ENCODE measurements at regions not wholly inside any gene's neighbourhood (a gene's known extent, or its start where the extent isn't known, plus 50 kb on each side); places are given as distances from the start of the nearest gene placed in this dataset.

- no peak for DNase-seq
Measured at GRCh38 chr6:169079650-169080049, 174.0 kb downstream of the THBS2 start.

- no peak for DNase-seq
Measured at GRCh38 chr6:169078399-169079145, 175.1 kb downstream of the THBS2 start.

- DNase-seq = no peak
Measured at GRCh38 chr6:169075915-169076654, 177.6 kb downstream of the THBS2 start.

- DNase-seq = no peak
Measured at GRCh38 chr6:169075211-169075914, 178.3 kb downstream of the THBS2 start.

- DNase-seq = no peak
Measured at GRCh38 chr6:169074526-169074925, 179.1 kb downstream of the THBS2 start.

GRCh38 chr6:169073311-169073710, 180.3 kb downstream of the THBS2 start:
- no peak for DNase-seq

GRCh38 chr6:169072127-169073042, 181.3 kb downstream of the THBS2 start:
- no peak for DNase-seq

- DNase-seq = no peak
Measured at GRCh38 chr6:169071394-169071793, 182.3 kb downstream of the THBS2 start.

GRCh38 chr6:169070506-169071176, 183.0 kb downstream of the THBS2 start:
- DNase-seq = no peak

GRCh38 chr6:169069356-169069755, 184.3 kb downstream of the THBS2 start:
- no peak for DNase-seq

GRCh38 chr6:169064194-169064593, 189.5 kb downstream of the THBS2 start:
- no peak for DNase-seq

GRCh38 chr6:169062272-169062671, 191.4 kb downstream of the THBS2 start:
- DNase-seq = no peak

GRCh38 chr6:169058634-169059033, 195.0 kb downstream of the THBS2 start:
- DNase-seq = no peak

- DNase-seq = no peak
Measured at GRCh38 chr6:169052462-169052861, 201.2 kb downstream of the THBS2 start.

GRCh38 chr6:169051371-169051770, 202.3 kb downstream of the THBS2 start:
- DNase-seq = no peak

- DNase-seq = no peak
Measured at GRCh38 chr6:169048865-169049205, 204.8 kb downstream of the THBS2 start.

- no peak for DNase-seq
Measured at GRCh38 chr6:169048185-169048864, 205.3 kb downstream of the THBS2 start.

GRCh38 chr6:169047345-169047744, 206.3 kb downstream of the THBS2 start:
- DNase-seq = no peak

- DNase-seq = no peak
Measured at GRCh38 chr6:169046483-169047192, 207.0 kb downstream of the THBS2 start.

GRCh38 chr6:169046021-169046420, 207.6 kb downstream of the THBS2 start:
- DNase-seq = no peak

GRCh38 chr6:169045486-169045885, 208.2 kb downstream of the THBS2 start:
- no peak for DNase-seq

All from activated naive CD4-positive, alpha-beta T cell treated with Interleukin-2 at 50 U/mL for 16 hours (primary cell).